Activated CD4-positive, alpha-beta T cell treated with anti-CD3 and anti-CD28 coated beads, Interleukin-10, Interleukin-2, amounts not matched to agents 100 ng/mL and 50 ng/mL, durations not matched to agents 16 hours and 8 hours (primary cell): ENCODE measurements at regions not wholly inside any gene's neighbourhood (a gene's known extent, or its start where the extent isn't known, plus 50 kb on each side); places are given as distances from the start of the nearest gene placed in this dataset.

Source experiments
- DNase-seq: peaks from one replicate; pipeline ENCODE4 v3.0.0-alpha.2; 2020

- no peak for DNase-seq
Observed at GRCh38 chr3:87390821-87391220, 114.4 kb upstream of the POU1F1 start.

- DNase-seq: no peak
Observed at GRCh38 chr3:87390353-87390752, 114.0 kb upstream of the POU1F1 start.

GRCh38 chr3:87375231-87375682 is 98.9 kb upstream of the POU1F1 start:
- DNase-seq: no peak

GRCh38 chr3:87370007-87370406 is 93.6 kb upstream of the POU1F1 start:
- DNase-seq: no peak

- DNase-seq: no peak
Observed at GRCh38 chr3:87367736-87368135, 91.4 kb upstream of the POU1F1 start.

GRCh38 chr3:87363721-87364120 is 87.3 kb upstream of the POU1F1 start:
- no peak for DNase-seq

GRCh38 chr3:87361956-87362355 is 85.6 kb upstream of the POU1F1 start:
- DNase-seq: no peak

GRCh38 chr3:87361271-87361670 is 84.9 kb upstream of the POU1F1 start:
- no peak for DNase-seq

- DNase-seq: no peak
Observed at GRCh38 chr3:87359826-87360225, 83.4 kb upstream of the POU1F1 start.

GRCh38 chr3:87359025-87359424 is 82.6 kb upstream of the POU1F1 start:
- DNase-seq: no peak

- no peak for DNase-seq
Observed at GRCh38 chr3:87358066-87358465, 81.7 kb upstream of the POU1F1 start.

GRCh38 chr3:87354398-87354797 is 78.0 kb upstream of the POU1F1 start:
- no peak for DNase-seq

GRCh38 chr3:87351937-87352336 is 75.6 kb upstream of the POU1F1 start:
- DNase-seq: no peak

GRCh38 chr3:87350367-87351199 is 74.2 kb upstream of the POU1F1 start:
- peak; percentile 61 for DNase-seq

GRCh38 chr3:87349833-87350232 is 73.4 kb upstream of the POU1F1 start:
- DNase-seq: no peak

GRCh38 chr3:87336761-87337160 is 60.4 kb upstream of the POU1F1 start:
- no peak for DNase-seq

- no peak for DNase-seq
Observed at GRCh38 chr3:87335931-87336330, 59.5 kb upstream of the POU1F1 start.

GRCh38 chr3:87333393-87333892 is 57.1 kb upstream of the POU1F1 start:
- peak; percentile 85 for DNase-seq

GRCh38 chr3:87332789-87333188 is 56.4 kb upstream of the POU1F1 start:
- no peak for DNase-seq

- DNase-seq: no peak
Observed at GRCh38 chr3:87329065-87329464, 52.7 kb upstream of the POU1F1 start.
